ENCODE measurements at regions not wholly inside any gene's neighbourhood (a gene's known extent, or its start where the extent isn't known, plus 50 kb on each side); places are given as distances from the start of the nearest gene placed in this dataset.
"Not testable (repeated sequence)": the region's sequence is repeated elsewhere in the genome, so short reads cannot be mapped to it uniquely, and the experiment has no call there.

DNA sequence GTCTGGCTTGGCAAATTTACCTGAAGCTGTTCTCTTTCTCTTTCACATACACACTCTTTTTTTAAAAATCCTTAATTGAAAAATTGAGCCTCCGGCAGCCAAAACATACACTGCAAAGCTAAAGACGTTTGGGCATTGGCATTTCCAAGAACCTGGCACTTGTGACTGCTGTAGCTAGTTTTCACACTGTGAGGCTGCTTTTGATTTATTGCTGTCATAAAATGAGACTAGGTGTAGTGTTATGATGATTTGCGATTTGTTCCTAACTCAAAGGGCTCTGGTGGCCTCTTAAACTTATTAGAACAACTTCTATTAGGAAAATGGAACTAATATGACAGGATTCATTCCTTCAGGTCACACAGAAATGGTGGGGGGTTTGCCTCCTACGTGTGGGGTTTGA is 377.1 kb upstream of the FAR2 start:
- no peak for DNase-seq (ENCODE audit: low spot score)

DNA sequence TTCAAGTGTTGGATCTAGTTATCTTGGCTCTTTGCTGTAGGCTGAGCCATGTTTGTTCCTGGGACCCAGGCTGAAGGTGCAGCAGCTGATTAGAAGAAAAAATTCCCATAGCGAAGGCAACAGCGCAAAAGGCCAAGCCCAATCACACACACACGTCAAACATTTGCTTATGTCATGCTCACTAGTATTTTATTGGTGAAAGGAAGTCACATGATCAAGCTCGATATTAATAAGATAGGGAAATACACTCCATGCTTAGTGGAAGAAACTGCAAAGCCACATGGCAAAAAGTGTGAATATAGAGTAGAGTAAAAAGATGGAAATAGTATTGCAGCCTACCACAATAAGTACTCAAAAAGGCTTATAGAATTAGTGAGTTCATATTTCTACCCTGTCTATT is 373.5 kb upstream of the FAR2 start:
- no peak for DNase-seq (ENCODE audit: low spot score)

DNA sequence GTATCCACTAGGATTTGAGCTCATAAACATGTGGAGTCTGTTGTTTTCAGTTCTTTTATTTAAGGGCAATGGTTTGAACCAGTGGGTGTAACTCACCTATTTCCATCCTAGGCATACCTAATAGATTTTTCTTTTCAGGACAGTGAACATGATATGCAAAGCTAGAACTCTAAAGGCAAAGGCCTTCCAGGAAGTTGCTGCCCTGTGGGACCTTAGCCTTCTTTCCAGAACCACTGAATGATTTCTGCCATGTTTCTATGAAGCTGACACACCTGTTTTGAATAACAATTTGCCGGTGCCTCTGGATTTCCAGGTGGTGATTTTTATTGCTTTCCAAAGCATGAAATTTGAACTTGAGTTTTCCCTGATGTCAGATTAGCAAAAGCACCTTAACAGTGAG is 372.9 kb upstream of the FAR2 start:
- no peak for DNase-seq (ENCODE audit: low spot score)

DNA sequence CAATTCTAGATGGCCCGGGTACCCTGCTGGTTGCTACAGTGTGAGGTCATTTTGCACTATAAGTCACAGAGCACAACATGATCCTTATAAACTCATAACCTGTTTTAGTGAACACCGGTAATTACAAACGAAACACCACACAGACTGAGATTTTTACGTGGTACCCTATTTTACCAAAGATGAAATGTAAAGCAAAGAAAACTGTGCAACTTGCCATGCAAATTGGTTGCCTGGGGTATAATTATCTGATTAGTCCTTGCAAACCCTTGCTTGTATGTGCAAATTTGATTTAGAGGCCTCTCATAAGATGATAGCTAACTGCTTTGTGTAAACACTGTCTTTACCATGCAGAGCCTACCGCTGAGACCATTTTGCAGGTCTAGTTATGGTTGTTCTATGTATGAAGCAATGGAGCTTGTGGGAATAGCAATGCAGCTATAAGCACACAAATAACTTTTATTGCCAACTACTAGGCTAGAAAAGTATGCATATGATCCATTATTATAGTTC is 372.1 kb upstream of the FAR2 start:
- DNase-seq (ENCODE audit: low spot score), result no peak

DNA sequence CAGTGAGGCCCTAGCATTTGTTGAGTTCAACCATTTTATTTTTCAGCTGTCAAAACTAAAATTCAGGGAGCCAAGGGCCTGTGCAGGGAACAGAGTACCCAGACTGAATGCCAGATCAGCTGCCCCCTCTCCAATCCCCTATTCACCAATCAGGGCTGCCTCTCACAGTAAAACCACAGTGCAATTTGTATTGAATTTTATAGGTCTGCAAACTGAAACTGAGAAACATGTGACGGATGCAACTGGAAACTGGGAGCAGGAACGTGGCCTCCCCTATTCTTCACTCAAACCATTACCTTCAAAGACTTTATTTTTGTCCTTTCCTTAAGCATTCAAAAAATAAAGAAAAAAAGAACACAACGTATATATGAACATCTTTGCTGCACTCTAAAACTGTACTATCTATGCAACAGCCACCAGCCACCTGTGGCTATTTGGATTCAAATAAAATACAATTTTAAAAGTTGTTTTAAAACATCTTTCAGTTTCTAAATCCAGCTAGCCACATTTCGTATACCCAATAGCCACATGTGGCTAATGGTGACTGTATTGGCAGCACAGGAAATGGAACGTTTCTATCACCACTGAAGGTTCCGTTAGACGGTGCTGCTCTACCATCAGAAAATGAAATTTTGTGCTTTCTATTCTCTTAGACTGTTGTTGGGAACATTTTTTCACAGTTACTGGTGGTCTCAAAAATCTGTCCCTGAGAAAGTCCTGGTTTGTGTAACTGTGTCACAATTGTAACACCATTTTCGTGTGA is 371.3 kb upstream of the FAR2 start:
- DNase-seq (ENCODE audit: low spot score), result no peak

DNA sequence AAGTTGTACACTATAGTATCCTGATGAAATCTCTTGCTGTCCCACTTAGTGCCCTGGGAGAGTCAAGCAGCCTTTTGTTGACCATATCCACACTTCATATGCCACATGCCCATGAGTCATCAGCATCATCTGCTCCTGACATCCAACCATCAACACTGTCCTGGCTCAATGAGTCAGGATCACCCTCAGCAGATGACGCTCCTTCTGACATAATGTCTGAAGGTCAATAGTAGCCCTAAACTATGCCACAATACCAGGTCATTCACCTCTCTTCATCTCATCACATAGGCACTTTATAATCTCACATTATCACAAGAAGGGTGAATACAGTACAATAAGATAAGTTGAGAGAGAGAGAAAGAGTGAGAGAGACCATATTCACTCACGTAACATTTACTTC is 369.0 kb upstream of the FAR2 start:
- no peak for DNase-seq (ENCODE audit: low spot score)

DNA sequence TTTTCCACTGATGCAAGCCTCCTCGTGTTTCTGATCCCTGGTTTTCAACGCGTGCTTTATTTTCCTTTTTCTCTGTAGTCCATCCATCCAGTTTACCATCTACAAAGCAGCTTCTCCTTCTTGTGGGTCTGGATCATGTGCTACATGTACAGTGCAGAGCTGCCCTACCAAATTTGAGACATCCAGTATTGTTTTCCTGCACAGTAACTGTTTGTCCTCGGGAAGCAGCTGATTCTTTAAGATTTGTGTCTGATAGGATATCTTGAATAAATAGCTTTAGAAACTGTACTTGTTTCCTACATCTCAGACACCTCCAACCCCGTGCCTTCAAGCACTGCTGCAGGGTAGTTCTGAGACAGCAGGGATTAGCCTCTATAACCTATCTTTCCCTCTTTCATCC is 368.1 kb upstream of the FAR2 start:
- DNase-seq (ENCODE audit: low spot score), result no peak

DNA sequence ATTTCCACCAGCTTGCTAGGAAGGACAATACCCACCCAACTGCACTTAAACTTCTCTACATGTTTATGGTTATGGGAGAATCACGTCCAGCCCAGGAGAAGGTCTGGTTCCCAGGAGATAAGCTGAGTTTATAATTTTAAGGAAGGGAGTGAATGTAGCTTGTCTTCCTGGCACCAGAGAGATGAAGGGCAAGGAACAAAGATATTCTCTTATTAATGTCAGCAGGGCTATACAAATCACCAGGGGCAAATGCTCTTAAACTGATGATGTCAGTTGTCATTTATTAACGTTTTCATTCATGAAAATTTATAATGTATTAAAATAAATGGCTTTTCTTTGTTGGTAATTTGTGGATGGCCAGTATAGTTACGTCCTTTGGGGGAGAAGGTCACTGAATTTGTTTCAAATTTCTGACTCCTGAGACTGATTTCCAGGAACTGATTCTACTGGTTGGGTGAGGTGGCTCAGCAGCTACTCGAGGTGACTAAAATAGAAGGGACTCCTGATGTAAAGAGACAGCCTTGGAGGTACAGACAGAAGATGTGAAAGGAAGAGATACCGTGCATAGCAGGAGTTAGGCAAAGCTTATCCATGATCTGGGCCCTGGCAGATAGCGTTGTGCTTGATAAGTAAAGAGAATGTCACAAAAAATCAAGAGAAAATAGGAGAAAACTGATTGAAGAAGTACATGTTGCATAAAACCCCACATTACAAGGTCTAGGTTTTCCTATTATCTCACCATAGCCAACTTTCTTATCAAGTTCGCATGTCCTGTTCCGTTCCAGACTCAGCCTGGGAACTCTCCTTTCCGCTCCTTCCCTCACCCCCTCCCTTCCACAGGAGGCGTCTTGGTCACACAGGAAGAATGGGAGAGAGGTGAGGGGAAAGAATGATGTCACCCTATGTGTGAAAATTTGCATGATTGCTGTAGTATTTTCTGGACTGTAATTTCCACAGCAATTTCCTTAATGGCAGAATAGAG is 367.1 kb upstream of the FAR2 start:
- DNase-seq (ENCODE audit: low spot score), result no peak

DNA sequence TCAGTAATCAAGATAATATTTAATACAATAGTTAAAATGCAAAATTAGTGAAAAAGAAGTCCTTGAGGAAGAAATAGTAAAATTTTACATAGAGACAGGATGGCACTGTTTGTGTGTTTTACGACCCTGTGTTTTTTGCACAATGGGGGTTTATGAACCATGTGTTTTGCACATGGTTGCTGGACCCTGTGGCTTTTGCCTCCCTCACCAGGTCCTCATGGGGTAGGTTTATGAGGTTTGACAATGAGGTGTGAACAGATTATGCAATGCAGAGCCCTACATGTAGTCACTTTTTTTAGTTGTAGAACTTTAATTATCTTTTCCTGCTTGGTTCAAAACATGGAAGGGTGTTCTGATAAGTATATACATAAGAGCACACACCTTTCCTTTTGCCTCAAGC is 366.3 kb upstream of the FAR2 start:
- no peak for DNase-seq (ENCODE audit: low spot score)

DNA sequence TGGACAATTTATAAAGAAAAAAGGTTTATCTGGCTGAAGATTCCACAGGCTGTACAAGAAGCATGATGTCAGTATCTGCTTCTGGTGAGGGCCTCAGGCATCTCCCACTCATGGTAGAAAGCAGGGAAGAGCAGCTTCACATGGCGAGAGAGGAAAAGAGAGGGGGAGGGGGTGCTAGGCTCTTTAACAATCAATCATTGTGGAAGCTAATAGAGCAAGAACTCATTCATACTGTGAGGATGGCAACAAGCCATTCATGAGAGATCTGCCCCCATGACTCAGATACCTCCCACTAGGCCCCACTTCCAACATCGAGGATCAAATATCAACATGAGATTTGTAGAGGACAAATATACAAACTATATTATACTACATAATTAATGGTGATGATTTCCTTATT is 361.9 kb upstream of the FAR2 start:
- DNase-seq (ENCODE audit: low spot score), result no peak

DNA sequence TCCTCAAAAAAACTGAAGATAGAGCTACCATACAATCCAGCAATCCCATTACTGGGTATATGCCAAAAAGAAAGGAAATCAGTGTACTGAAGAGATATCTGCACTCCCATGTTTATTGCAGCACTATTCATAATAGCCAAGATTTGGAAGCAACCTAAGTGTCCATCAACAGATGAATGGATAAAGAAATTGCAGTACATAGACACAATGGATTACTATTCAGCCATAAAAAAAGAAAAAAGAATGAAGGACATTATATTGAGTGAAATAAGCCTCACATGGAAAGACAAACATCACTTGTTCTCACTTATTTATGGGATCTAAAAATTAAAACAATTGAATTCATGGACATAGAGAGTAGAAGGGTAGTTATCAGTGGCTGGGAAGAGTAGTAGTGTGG is 360.8 kb upstream of the FAR2 start:
- not testable (repeated sequence) for DNase-seq (ENCODE audit: low spot score)

DNA sequence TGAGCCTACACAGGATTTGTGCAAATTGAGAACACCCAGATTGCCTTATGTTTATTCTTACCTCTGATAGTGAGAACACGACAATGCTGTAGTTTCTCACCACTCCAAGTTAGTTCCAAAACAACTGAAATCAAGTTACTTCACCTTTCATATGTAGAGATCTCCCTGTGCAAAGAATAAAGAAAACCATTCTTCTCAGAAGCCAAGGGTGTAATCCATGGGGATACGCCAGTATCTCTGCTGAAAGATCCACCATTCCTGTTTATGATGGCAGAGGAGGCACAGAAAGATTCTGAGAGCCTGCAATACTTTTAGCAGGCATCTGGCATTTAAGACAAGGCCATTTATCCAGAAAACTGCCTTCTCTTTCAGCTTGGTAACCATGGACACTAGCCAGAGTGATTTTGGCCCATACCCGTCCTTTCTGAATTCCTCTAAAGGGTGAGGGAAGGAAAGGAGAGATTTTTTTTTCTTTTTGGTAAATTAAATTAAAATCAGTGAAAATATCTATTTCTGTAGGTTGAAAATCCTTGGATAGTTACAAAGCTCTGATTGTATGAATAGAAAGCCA is 355.4 kb upstream of the FAR2 start:
- no peak for DNase-seq (ENCODE audit: low spot score)

DNA sequence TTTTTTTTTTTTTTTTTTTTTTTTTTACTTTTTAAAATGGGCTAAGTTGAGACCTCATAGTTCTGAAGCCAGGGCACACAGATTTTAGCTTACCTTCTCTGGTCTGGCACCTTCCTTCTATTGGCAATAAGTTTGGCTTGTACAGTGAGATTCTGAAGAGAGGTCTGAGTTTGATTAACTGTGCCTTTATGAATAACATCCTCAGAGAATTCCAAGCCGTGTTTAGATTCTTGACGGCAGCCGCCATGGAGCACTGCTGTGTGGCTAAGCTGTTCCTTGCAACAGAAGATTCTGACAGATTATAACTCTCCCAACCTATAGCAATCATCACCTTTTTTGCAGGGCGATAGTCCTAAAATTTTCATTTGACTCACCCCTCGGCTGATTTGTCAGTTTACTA is 354.9 kb upstream of the FAR2 start:
- no peak for DNase-seq (ENCODE audit: low spot score)

DNA sequence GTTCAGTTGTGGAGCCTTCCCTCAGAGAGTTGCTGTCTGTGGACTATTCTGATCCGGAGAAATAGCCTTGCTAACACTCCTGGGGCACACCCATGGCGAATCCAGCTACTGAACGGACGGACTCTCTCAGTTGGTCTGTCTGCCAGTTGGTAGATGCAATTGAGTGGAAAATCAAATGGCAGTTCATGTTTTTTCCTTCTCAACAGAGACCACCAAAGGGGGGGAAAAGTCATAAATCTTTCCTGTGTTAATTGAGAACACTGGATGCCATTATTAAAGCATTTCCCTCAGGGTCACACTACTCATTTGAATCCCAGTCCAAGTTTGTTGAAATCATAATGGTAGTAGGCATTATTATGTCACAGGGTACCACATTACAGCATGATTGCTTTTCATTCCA is 354.3 kb upstream of the FAR2 start:
- no peak for DNase-seq (ENCODE audit: low spot score)

DNA sequence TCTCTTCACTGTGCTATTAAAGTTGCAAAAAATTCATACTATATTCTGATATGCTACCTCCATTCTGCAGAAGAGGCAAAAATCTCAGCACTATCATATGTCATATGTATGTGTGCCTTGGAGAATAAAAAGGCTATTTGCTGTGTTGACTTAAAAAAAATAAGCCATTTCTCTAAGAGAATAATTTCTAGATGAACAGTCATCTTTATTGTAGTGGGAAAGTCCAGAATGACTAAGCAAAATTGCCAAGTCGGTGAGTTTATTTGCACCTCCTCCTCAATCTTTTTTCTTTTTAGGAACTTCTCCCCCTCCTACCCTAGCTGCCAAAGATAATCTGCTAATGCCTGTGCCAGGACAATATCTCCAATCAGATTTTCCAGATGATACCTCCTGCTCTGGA is 353.8 kb upstream of the FAR2 start:
- no peak for DNase-seq (ENCODE audit: low spot score)

DNA sequence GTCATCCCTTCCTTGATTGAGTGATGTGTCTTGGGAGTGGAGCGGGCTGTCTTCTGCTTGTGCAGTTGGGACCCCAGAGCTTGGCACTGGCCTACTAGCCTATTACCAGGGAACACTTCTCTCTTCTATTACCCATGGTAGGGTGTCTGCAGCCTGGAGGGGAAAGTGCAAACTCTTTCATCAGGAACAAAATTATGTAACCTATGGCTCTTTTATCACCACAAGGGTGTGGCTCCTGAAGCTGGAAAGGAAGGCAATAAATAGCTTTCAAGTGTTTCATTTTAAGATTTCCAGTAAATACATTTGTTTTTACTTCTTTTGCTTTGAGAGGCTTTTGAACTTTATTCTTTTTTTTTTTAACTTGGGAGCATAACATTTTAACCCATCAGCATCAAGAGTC is 349.7 kb upstream of the FAR2 start:
- DNase-seq (ENCODE audit: low spot score), result no peak

DNA sequence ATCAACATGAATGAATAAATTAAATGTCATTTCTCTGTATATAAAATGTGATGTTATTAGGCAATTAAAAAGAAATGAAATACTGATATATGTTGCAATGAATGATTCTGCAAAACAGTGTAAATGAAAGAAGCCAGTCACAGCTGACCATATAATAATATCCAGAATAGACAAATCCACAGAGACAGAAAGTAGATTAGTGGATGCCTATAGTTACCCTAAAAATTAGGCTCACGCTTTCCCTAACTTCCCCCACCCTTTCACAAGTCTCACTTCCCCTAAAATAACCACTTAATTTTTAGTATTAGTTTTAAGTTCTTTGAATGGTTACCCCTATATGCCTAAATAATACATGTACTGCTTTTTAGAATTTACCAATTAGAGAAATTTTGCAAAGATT is 348.9 kb upstream of the FAR2 start:
- DNase-seq (ENCODE audit: low spot score), result no peak

DNA sequence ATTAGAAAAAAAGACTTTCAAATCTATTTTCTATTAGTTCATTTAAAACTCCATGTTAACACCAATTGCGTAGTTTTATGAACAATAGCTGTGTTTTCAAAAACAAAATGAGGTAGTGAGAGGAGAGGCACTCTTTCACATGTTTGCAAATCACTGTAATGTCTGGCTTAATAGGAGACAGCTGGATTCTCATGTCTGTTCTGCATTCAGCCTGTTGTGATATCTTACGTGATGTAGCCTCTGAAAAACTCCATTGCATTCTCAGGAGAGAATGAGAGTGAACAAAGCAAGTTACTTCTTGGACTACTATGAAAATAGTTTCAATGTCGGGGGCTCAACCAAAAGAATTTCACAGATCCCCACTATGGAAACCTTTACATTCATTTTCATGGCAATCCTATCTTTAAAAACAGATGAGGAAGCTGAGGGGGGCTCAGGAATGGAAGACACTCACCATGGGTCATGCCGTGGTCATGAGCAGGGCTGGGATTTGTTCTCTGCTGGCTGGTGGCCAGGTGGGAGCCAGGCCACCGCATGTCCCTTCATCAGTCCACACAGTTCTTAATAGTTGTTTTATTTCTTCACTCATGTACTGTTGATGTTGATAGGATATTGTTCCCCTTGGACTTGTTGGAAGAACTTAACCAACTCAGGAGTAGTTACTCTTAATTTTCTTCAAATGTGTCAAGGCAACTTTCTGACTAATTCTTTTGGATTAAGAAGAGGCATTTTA is 346.2 kb upstream of the FAR2 start:
- no peak for DNase-seq (ENCODE audit: low spot score)

DNA sequence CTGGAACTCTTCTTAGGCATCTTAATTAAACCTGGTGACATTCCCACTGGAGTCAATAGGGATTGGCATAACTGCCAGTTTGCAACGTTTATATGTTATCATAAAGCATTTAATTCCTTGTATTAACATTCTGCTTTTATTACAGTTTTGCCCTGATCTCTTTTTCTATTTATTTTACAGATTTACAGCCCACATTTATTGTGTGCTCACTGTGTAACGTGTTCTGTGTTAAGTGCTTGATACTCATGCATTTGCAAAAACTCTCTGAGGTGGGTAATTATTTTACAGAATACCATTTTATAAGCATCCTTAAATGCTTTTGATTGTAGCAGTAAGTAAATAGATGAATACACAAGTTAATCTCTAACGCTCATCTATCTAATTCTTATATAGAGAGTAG is 341.5 kb upstream of the FAR2 start:
- DNase-seq (ENCODE audit: low spot score), result no peak

DNA sequence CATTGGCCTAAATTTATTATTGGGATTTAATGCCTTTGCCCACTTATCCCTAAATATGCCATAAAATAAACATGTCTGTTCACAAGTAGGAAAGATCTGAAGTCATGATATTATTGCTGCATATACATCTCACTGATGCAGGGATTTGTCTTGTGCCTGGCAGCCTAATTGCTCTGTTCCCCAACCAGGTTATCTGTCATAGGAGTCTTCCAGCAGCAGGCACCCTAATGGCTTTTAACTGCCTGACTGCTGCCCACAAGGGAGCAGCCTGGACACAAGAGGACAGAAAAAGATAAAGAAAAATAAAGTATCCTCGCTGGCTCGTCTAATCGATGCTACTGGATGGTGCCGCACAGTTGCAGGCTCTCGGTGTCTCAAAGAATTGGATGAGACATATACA is 337.6 kb upstream of the FAR2 start:
- no peak for DNase-seq (ENCODE audit: low spot score)

DNA sequence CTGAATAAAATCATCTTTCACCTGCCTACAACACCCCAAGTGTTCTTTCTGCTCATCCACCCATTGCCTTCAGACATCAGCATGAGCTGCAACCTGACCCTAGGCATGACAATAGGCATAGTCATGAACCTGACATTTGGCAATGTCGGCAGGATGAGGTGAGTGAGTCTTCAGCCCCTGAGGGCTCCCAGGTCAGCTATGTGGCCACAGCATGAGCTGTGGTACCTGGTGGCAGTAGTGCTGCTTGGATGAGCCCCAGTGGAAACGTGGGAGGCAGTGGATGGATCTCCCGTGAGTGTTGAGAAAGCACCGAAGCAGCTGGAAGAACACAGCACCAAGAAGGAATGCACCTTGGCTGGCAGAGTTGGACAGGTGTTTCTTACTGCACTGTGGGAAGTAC is 334.8 kb upstream of the FAR2 start:
- DNase-seq (ENCODE audit: low spot score), result no peak

DNA sequence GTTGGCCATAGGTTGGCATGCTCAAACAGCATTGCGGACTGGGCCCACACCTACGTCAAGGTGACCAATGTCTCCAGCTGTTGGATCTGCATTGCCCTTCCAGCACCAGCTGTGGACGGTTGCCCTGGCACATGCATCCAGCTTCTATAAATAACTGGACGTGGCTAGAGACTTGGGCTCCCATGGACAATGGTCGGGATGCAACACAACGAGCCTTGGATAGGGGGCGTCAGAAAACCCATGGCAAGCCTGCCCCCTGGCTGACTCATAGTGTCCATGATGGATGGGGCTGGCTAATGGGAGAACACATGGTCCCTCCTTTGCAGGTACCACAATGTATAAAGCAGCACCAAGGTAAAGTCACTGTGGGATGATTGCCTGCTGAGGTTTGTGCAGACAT is 331.6 kb upstream of the FAR2 start:
- DNase-seq (ENCODE audit: low spot score), result no peak
